Upper lobe of left lung (tissue), 6 donors: ENCODE measurements at regions not wholly inside any gene's neighbourhood (a gene's known extent, or its start where the extent isn't known, plus 50 kb on each side); places are given as distances from the start of the nearest gene placed in this dataset.

Source experiments
- ATAC-seq, 2 donors: fragments of 200-7000 bp; cut with Tn5 transposase; one replicate each; pipeline ENCODE4 v1.9.1; 2022; ENCODE audit warnings: mild to moderate bottlenecking in 2 of 2, moderate library complexity in 2 of 2; ENCODE audit not compliant: low FRiP score in 2 of 2
- DNase-seq, 2 donors: peaks; one replicate each; pipeline ENCODE4 v3.0.0-alpha.2; 2019 to 2020
- H3K27ac ChIP-seq, 4 donors: fragments of 200-600 bp; sonication (generic); one replicate each; pipeline ENCODE4 v1.5.1; 2016 to 2019
- H3K27me3 ChIP-seq, 4 donors: fragments of 200-600 bp; sonication (generic); one replicate each; pipeline ENCODE4 v1.5.1; 2017 to 2019
- H3K36me3 ChIP-seq, 4 donors: fragments of 200-600 bp; sonication (generic); one replicate each; pipeline ENCODE4 v1.5.1; 2016 to 2019
- H3K4me1 ChIP-seq, 4 donors: fragments of 200-600 bp; sonication (generic); one replicate each; pipeline ENCODE4 v1.5.1; 2018 to 2019
- H3K4me3 ChIP-seq, 4 donors: fragments of 200-600 bp; sonication (generic); one replicate each; pipeline ENCODE4 v1.5.1; 2017 to 2019; ENCODE audit warnings: mild to moderate bottlenecking in 2 of 4, moderate library complexity in 1 of 4
- H3K9me3 ChIP-seq, 4 donors: fragments of 200-600 bp; sonication (generic); one replicate each; pipeline ENCODE4 v1.5.1; 2018 to 2019
- CTCF ChIP-seq, 6 experiments: fragments of 450-650 bp in 4 of 6; fragments of 200-600 bp in 2 of 6; sonication (generic) in 2 of 6; IDR thresholded peaks; one replicate each; pipeline ENCODE4 v1.5.1; 2016 to 2019; ENCODE audit warnings: antibody characterized with exemption in 6 of 6
- EP300 ChIP-seq, 4 donors: sonication (generic); formaldehyde crosslinking; IDR thresholded peaks; one replicate each; pipeline ENCODE4 v1.5.1; 2017; ENCODE audit warnings: antibody characterized with exemption in 4 of 4, control low read depth in 2 of 4
- POLR2A ChIP-seq, 4 donors: fragments of 450-650 bp; IDR thresholded peaks; one replicate each; pipeline ENCODE4 v1.5.1; 2016 to 2017; ENCODE audit warnings: antibody characterized with exemption in 4 of 4, mild to moderate bottlenecking in 2 of 4
- POLR2AphosphoS5 ChIP-seq, 2 donors: sonication (generic); formaldehyde crosslinking; IDR thresholded peaks; one replicate each; pipeline ENCODE4 v1.5.1; 2017; ENCODE audit warnings: antibody characterized with exemption in 2 of 2
- WGBS, 2 donors: methylation state at CpG; one replicate each; pipeline ENCODE4 v1.1.5; 2017 to 2018; 5-methylcytosine and 5-hydroxymethylcytosine counted together
- donor health status: DM: no; HTN: no; CAD: no; lungs with moderate emphysema.
- donor health status: DM: no; HTN: yes; CAD: no; lungs with severe emphysema.

DNA sequence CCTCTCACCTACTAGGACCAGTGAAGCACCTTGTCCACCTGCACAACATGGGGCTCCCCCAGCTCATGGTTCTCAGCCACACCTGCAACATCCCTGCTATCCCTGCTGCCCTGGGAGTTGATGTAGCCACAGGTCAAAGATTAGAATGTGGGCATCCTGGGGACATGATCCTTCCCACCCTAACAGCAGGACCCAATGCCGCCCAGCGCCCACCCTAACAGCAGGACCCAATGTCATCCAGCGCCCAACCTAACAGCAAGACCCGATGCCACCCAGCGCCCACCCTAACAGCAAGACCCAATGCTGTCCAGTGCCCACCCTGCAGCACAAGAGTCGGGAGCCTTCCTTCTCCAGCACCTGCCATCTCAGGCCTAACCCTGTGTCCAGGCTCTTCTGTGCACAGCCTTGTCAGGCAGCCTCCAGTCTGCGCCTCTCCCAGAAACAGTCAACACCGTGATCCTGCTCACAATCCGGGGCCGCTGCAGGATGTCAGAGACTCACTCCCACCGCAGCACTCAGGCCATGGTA, 237.3 kb upstream of the SALL3 start:
- DNase-seq (peak in 1 of 2 donors; percentile 43), ATAC-seq (no peak)
- H3K27ac ChIP-seq = no peak overlapping the region
- H3K9me3 ChIP-seq = no peaks in the 10 kb centered on the region
- H3K36me3 ChIP-seq = no peaks in the 10 kb centered on the region
- no peaks in the 10 kb centered on the region for H3K27me3 ChIP-seq
- no peak overlapping the region for H3K4me3 ChIP-seq
- no peaks in the 10 kb centered on the region for H3K4me1 ChIP-seq
- 92% methylated on average over 11 of the region's 11 CpGs for WGBS, 2 donors
- no peak for TF ChIP-seq CTCF (IDR thresholded peaks at IDR 0.05)
- TF ChIP-seq POLR2A (IDR thresholded peaks at IDR 0.05) = no peak
- no peak for TF ChIP-seq POLR2AphosphoS5 (IDR thresholded peaks at IDR 0.05)
- TF ChIP-seq EP300 (IDR thresholded peaks at IDR 0.05) = no peak

- Histone ChIP-seq H3K36me3 (no peaks in the 10 kb centered on the region), H3K9me3 (no peaks in the 10 kb centered on the region), H3K27me3 (no peaks in the 10 kb centered on the region), H3K4me1 (no peaks in the 10 kb centered on the region), H3K27ac (no peak overlapping the region), H3K4me3 (no peak overlapping the region)
- WGBS, 2 donors = 82 to 88% methylated on average over 4 to 9 of the region's 9 CpGs
- TF ChIP-seq POLR2AphosphoS5 (IDR thresholded peaks at IDR 0.05) (no peak), CTCF (IDR thresholded peaks at IDR 0.05) (no peak), EP300 (IDR thresholded peaks at IDR 0.05) (no peak), POLR2A (IDR thresholded peaks at IDR 0.05) (no peak)
- ATAC-seq (no peak), DNase-seq (peak in 1 of 2 donors; percentile 34)
Observed at GRCh38 chr18:78743078-78743477, 236.5 kb upstream of the SALL3 start.

DNA sequence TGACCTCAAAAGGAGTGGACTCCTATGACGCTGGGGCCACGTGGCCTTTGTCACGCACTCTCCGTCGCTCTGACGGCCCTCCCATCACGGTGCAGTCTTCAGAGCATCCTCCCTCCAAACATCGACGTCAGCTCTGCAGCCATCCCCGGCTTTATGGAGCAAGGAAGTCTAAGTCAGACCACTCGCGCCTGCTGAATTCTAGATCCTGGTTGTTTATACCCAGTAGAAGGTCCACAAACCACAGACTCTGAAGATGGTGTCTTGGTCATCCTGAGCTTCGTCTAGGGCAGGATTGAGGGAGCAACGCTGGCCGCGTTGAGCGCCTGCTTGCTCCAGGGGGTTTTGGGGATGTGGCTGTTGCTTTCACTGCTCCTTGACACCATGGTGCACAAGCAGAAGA, 228.0 kb upstream of the SALL3 start:
- Histone ChIP-seq H3K36me3 (no peaks in the 10 kb centered on the region), H3K27ac (no peak overlapping the region), H3K9me3 (no peaks in the 10 kb centered on the region), H3K4me1 (no peaks in the 10 kb centered on the region), H3K4me3 (no peak overlapping the region), H3K27me3 (no peaks in the 10 kb centered on the region)
- no peak for DNase-seq
- no peak for ATAC-seq
- WGBS, 2 donors = 88 to 95% methylated on average over 17 of the region's 17 CpGs
- TF ChIP-seq POLR2AphosphoS5 (IDR thresholded peaks at IDR 0.05) = no peak
- TF ChIP-seq POLR2A (IDR thresholded peaks at IDR 0.05) = no peak
- TF ChIP-seq CTCF (IDR thresholded peaks at IDR 0.05) = no peak
- TF ChIP-seq EP300 (IDR thresholded peaks at IDR 0.05) = no peak

DNA sequence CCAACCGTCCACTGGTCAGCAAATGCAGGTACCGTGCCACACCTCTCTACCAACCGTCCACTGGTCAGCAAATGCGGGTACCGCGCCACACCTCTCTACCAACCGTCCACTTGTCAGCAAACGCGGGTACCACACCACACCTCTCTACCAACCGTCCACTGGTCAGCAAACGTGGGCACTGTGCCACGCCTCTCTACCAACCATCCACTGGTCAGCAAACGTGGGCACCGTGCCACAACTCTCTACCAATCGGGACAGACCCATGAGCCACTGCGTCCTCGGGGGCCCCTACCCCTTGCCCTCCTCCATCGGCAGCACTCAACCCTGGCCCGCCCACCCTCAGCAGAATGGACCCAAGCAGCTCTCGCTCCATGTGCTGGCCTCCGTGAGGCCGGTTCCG, 226.4 kb upstream of the SALL3 start:
- Histone ChIP-seq H3K4me3 (no peak overlapping the region), H3K9me3 (no peaks in the 10 kb centered on the region), H3K4me1 (no peaks in the 10 kb centered on the region), H3K36me3 (no peaks in the 10 kb centered on the region), H3K27ac (no peak overlapping the region), H3K27me3 (no peaks in the 10 kb centered on the region)
- ATAC-seq (no peak), DNase-seq (no peak)
- TF ChIP-seq CTCF (IDR thresholded peaks at IDR 0.05) = no peak
- no peak for TF ChIP-seq POLR2AphosphoS5 (IDR thresholded peaks at IDR 0.05)
- no peak for TF ChIP-seq EP300 (IDR thresholded peaks at IDR 0.05)
- TF ChIP-seq POLR2A (IDR thresholded peaks at IDR 0.05) = no peak
- WGBS, 2 donors = 91 to 93% methylated on average over 18 to 22 of the region's 23 CpGs

- H3K27ac ChIP-seq = no peak overlapping the region
- TF ChIP-seq POLR2A (IDR thresholded peaks at IDR 0.05) = no peak
- TF ChIP-seq CTCF (IDR thresholded peaks at IDR 0.05) = no peak
- no peak for TF ChIP-seq EP300 (IDR thresholded peaks at IDR 0.05)
- TF ChIP-seq POLR2AphosphoS5 (IDR thresholded peaks at IDR 0.05) = no peak
- no peaks in the 10 kb centered on the region for H3K27me3 ChIP-seq
- DNase-seq = no peak
- no peaks in the 10 kb centered on the region for H3K9me3 ChIP-seq
- no peaks in the 10 kb centered on the region for H3K4me1 ChIP-seq
- H3K36me3 ChIP-seq = no peaks in the 10 kb centered on the region
- no peak for ATAC-seq
- H3K4me3 ChIP-seq = no peak overlapping the region
- 92 to 94% methylated on average over 5 to 22 of the region's 23 CpGs for WGBS, 2 donors
Observed at GRCh38 chr18:78754311-78755043, 225.1 kb upstream of the SALL3 start.
